Left colon (tissue), 2 donors: ENCODE measurements at regions not wholly inside any gene's neighbourhood (a gene's known extent, or its start where the extent isn't known, plus 50 kb on each side); places are given as distances from the start of the nearest gene placed in this dataset.
A peak's percentile ranks its signal among the peaks of the same experiment; 100 is the strongest.

Experiments
- ATAC-seq: fragments of 200-7000 bp; cut with Tn5 transposase; one replicate; pipeline ENCODE4 v1.9.1; 2020; ENCODE audit warnings: mild to moderate bottlenecking, moderate library complexity
- DNase-seq, 2 donors: peaks; one replicate each; pipeline ENCODE4 v3.0.0-alpha.2; 2020
- intact Hi-C, 2 donors: fragments of 100-400 bp; cut with DNase I in 1 of 2; cut with micrococcal nuclease in 1 of 2; formaldehyde crosslinking; loops; one replicate each; pipeline versions ENCODE4 v1.11.2 to v1.14.0; 2022; cut with DNase I, micrococcal nuclease
- donor health status: DM: no; HTN: no; CAD: no.
- donor health status: DM: yes; HTN: yes; CAD: no.

DNA sequence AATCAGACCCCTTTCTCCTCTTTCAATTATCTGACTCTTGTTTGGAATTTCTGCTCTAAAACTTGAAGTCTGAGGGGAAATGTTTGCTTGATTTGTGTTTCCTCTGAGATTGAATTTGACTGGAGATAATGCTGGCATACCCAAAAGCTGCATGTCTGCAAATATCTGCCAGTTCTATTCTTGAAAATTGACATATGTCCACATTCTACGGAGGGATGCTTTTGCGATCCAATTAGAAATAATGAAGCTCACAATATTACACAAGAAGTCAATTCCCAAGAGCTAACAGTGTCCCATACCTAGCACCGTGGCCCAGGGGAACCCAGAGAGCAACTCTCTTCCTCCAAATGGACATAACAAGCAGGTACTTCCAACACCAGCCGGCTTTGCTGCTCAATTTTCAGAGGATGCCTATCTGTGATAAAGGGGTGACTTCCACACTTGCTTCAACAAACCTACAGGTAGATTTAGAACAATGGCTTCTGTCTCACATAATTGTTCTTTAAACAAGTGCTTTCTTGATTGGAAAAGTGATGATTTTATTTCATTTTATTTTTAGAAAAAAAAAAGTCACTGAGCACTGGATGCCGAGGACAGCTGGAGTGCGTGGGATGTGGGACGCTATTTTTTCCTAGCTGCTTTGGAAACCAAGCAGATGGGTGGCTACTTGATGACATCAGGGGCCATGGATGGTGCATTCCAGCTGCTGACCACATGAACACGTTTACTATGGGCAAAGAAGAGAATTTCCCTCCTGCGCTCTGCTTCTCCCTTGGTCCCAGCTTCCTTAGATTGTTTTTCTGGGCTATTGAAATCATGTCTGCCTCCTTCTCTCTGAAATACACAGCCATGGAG is 488.9 kb downstream of the RNF144A start:
- intact Hi-C loops, result no loop called here
- DNase-seq, result no peak
- no peak for ATAC-seq

GRCh38 chr2:7407001-7407400 is 489.8 kb downstream of the RNF144A start:
- intact Hi-C loops, result no loop called here
- DNase-seq, result no peak
- ATAC-seq, result no peak

DNA sequence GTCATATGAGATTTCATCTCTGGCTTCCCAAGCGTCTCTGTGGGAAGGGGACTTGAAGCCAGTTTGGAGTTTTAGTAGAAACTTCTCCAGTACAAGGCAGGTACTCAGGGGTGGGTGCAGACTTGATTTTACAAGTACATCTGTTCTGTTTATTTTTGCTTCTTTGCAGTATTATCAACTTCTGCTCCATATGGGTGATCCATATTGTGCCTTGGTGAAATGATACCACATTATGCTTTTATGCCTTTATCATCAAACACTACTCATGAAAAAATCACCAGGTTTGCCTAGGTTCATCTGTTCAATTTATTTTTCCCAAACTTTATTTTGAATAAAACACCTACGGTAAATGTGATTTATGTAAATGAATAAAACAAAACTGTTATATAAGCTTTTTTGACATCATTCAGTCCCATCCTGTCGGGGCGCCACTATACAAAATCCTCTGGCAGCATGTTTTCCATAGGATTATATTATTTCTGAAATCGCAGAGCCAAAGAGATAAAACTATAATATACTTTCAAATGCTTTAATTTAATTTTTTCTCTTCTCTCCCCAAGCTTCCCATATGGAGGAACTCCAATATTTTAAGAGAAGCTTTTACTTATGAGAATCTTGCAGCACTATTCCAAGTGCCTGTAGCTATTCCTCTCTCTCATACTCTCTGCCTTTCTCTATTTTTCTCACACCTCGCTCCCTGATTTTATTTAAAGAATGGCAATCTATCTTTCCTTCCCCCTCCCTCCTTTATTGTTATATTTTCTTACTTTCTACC is 490.9 kb downstream of the RNF144A start:
- intact Hi-C loops, result no loop called here
- no peak for ATAC-seq
- no peak for DNase-seq

DNA sequence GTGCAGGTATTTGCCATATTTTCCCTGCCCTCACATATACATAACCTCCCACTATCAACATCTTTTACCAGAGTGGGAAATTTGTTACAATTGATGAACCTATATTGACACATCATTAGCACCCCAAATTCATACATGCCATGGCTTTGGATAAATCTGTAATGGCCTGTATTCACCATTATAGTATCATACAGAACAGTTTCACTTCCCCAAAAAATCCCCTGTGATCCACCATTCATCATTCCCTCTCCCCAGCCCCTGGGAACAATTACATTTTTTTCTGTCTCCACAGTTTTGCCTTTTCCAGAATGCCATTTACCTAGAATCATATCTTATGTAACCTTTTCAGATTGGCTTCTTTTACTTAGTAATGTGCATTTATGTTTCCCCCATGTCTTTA is 494.5 kb downstream of the RNF144A start:
- intact Hi-C loops, result no loop called here
- DNase-seq (no peak), ATAC-seq (no peak)

DNA sequence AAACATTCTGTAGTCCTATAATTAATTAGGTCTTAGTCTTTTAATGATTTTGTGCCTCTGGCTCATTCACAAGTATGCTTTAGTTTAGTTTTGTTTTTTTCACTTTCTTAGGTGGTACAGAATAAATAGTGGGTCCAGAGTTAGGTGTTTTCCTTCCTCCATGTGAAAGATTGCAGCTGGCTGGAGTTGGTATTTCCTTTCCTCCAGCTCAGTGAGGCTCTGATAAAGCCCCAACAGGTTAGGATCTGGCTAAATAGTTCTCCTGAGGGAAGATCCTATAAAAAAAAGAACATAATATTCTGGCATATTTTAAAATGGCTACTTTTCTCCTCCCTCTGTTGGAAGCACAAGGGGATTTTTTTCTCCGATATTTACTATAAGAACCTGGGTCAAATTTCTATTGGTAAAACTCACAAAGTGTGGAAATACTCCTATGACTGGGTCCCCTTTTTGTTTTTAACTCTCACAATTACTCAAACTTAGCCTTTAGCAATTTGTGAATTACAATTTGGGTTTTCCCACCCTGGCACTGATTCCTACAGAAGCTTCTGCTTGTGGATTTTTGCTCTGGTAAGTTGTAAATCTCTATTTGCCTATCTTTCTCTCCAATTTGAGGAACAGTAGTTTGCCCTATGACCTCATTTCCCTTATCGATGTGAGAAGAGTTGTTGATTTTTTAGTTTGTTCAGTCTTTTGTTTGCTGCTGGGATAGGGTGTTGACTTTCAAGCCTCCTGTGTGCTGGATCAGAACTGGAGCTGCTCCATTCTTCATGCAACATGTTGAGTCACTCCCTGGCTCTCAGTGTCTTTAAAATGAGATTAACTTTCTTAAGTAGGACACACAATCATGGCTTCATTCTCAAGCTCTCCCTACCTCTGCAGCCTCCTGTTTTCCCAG is 500.9 kb downstream of the RNF144A start:
- ATAC-seq (no peak), DNase-seq (no peak)
- intact Hi-C loops, result no loop called here

GRCh38 chr2:7419186-7419585 is 502.0 kb downstream of the RNF144A start:
- DNase-seq (no peak), ATAC-seq (no peak)
- intact Hi-C loops, result no loop called here

GRCh38 chr2:7419814-7420311 is 502.7 kb downstream of the RNF144A start:
- intact Hi-C loops, result loop anchor here in 1 of 2 donors (10.0 kb wide), 1 partner anchor 1275 kb away; no protein-coding TSS in a partner anchor
- DNase-seq (no peak), ATAC-seq (no peak)

- DNase-seq (no peak), ATAC-seq (no peak)
- intact Hi-C loops, result loop anchor here in 1 of 2 donors (10.0 kb wide), 1 partner anchor 1274 kb away; no protein-coding TSS in a partner anchor
These were observed 503.3 kb downstream of the RNF144A start for GRCh38 chr2:7420530-7420929.

- ATAC-seq, result no peak
- intact Hi-C loops, result loop anchor here in 1 of 2 donors (10.0 kb wide), 1 partner anchor 1270 kb away; no protein-coding TSS in a partner anchor
These were observed 507.3 kb downstream of the RNF144A start for GRCh38 chr2:7424481-7424880.

DNA sequence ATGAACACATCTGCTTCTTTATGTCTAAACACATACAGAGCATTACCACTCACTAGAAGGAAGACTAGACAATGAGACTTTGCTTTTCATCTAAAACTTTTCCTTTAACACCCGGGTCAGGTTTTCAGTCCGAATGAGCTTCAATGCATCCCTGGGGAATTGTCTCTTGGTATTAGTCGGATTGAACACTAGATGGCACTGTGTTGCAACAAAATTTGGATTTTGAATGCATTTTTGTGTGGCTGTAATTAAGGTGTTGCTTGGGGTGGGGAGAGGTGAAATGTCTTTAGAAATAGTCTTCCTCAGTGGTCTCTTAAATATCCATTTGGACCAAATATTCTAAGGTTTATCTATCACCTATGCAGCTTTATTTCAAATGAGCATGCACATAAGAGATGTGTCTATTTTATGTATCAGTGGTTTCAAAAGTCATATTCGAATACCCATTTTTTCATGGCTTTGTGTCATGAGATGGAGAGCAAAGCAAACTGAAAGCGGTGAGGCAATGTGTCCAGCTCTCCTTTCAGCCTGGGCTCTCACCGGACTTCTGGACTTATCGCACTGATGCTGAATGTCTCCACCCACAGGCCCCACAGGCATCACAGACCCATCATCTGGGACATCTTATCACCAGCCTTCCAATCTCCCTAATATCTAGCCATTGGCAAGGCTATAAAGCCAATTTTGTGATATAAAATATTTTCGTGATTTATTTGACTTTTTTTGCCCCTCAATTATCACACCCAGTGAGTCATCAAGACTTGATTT is 510.3 kb downstream of the RNF144A start:
- no peak for DNase-seq

More at GRCh38 chr2:7424481-7424880, 507.3 kb downstream of the RNF144A start:
- DNase-seq, result no peak

DNA sequence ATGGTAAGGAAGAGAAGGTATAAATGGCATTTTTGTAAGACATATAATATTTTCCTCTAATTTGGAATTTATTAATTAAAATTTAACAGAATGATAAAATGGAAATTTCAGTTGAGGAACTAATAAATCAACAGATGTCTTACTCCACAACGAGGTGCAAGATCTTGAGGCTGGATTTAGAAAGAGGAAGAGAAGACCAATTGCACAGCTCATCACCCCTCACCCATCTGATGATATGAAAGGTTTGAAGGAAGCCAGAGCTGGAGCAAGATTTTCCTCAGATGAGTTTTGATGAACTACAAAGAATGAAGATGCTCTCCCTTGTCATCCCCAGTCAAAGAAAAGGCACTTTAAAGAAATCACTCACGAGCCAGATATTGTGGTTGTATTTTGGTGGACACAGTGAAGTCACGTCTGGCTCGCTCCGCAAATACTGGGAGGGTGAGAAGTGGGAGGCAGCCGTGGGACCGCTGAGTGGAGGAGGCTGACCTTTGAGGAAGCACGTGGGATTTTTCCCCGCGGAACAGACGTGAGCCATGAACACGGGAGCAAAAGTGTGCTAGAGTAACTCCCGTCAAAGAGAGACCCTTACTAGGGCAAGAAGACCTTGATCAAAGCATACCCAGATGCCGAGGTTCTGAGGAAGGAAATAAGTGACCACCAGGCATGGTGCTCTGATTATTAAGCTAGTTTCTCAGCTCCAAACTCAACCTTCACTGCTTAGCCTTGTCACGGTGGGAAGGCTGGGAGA is 511.4 kb downstream of the RNF144A start:
- ATAC-seq, result no peak
- intact Hi-C loops, result loop anchor here in 1 of 2 donors (10.0 kb wide), 1 partner anchor 1266 kb away; no protein-coding TSS in a partner anchor
- DNase-seq, result no peak

More for the DNA sequence above, 510.3 kb downstream of the RNF144A start:
- intact Hi-C loops, result loop anchor here (2.0 to 10.0 kb wide), 2 partner anchors 1259 to 1267 kb away; no protein-coding TSS in a partner anchor
- peak; percentile 53 for ATAC-seq

- intact Hi-C loops, result loop anchor here in 1 of 2 donors (10.0 kb wide), 1 partner anchor 1265 kb away; no protein-coding TSS in a partner anchor
- ATAC-seq, result no peak
- DNase-seq, result no peak
These were observed 512.5 kb downstream of the RNF144A start for GRCh38 chr2:7429733-7430132.

- intact Hi-C loops, result no loop called here
- ATAC-seq (no peak), DNase-seq (no peak)
These were observed 513.2 kb downstream of the RNF144A start for GRCh38 chr2:7430421-7430868.

DNA sequence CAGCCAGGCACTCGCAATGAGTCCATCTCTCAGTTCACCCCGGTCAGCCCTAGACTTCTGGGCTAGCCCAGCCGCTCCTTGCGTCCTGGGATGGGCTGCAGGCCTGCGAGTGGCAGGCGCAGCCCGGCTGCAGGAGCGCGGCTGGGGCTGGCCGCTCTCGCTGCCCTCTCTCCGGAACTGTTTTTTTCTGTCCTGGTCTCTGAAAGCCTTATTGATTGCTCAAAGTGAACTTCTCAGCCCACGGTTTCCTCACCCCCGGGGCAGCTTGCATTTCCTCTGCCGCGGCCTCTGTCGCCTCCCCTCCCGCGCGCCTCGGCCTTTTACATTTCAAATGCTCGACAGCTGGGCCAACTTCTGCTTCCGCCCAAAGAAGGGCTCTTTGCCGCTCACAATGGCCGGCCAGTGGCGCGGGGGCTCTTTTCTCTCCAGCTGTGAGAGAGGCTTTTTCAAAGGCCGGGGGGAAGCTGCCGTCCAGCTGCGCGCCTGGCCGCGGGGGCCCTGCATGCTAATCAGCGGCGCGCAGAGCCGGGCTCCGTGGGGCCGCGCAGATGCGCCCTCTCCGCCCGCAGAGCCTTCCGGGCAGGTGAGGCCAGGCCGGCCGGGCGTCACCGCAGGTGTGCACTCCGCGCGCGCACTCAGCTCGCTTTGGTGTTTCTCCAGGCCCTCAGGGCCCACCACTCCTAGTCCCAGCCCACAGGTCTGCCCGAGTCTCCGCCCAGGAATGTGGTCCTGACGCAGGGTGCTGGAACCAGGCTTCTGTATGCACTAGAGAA is 513.8 kb downstream of the RNF144A start:
- peak; percentile 55 for ATAC-seq
- intact Hi-C loops, result no loop called here
- DNase-seq, result peak in 1 of 2 donors; percentile 38

GRCh38 chr2:7432436-7432835 is 515.2 kb downstream of the RNF144A start:
- ATAC-seq (no peak), DNase-seq (no peak)
- intact Hi-C loops, result no loop called here
